Colonic mucosa (tissue), 4 donors: ENCODE measurements at regions not wholly inside any gene's neighbourhood (a gene's known extent, or its start where the extent isn't known, plus 50 kb on each side); places are given as distances from the start of the nearest gene placed in this dataset.

Experiments
- DNase-seq: peaks from one replicate; pipeline ENCODE4 v3.0.0-alpha.2; 2020
- H3K27ac ChIP-seq: fragments of 200-600 bp; one replicate; pipeline ENCODE4 v1.8.0; 2021
- H3K27me3 ChIP-seq: fragments of 200-600 bp; one replicate; pipeline ENCODE4 v1.8.0; 2021
- H3K36me3 ChIP-seq: fragments of 200-600 bp; one replicate; pipeline ENCODE4 v1.8.0; 2021
- H3K4me1 ChIP-seq: fragments of 200-600 bp; one replicate; pipeline ENCODE4 v1.8.0; 2021; ENCODE audit warnings: mild to moderate bottlenecking
- H3K4me3 ChIP-seq: fragments of 200-600 bp; one replicate; pipeline ENCODE4 v1.8.0; 2021
- H3K9ac ChIP-seq, 2 donors: one replicate each; pipeline ENCODE4 v1.7.0; 2013; ENCODE audit warnings: control low read depth in 2 of 2, low read depth in 2 of 2, low read length in 2 of 2
- H3K9me3 ChIP-seq: fragments of 200-600 bp; one replicate; pipeline ENCODE4 v1.8.0; 2021
- CTCF ChIP-seq: fragments of 200-600 bp; IDR thresholded peaks from one replicate; pipeline ENCODE4 v1.8.0; 2022; ENCODE audit warnings: antibody characterized with exemption, mild to moderate bottlenecking
- intact Hi-C: fragments of 100-400 bp; cut with DNase I; formaldehyde crosslinking; loops from one replicate; pipeline ENCODE4 v1.14.1; 2022
- donor health status: healthy.
- donor health status: DM: no; HTN: no; CAD: no.
- donor health status: DM: no; HTN: no; CAD: no.

- intact Hi-C loops, result no loop called here
- Histone ChIP-seq H3K9ac (no peak overlapping the region), H3K27me3 (no peaks in the 10 kb centered on the region), H3K4me3 (no peak overlapping the region), H3K4me1 (no peaks in the 10 kb centered on the region), H3K36me3 (no peaks in the 10 kb centered on the region), H3K27ac (no peak overlapping the region), H3K9me3 (no peaks in the 10 kb centered on the region)
- DNase-seq, result no peak
- no peak for TF ChIP-seq CTCF
Observed at GRCh38 chr11:70727899-70728620, 329.7 kb downstream of the CTTN start.

- H3K9me3 ChIP-seq, result no peaks in the 10 kb centered on the region
- H3K27ac ChIP-seq, result no peak overlapping the region
- H3K27me3 ChIP-seq, result no peaks in the 10 kb centered on the region
- H3K36me3 ChIP-seq, result no peaks in the 10 kb centered on the region
- H3K4me3 ChIP-seq, result no peak overlapping the region
- no peaks in the 10 kb centered on the region for H3K4me1 ChIP-seq
- intact Hi-C loops, result no loop called here
- no peak for TF ChIP-seq CTCF
- no peak for DNase-seq
- H3K9ac ChIP-seq, result no peak overlapping the region
Observed at GRCh38 chr11:70729949-70730348, 331.6 kb downstream of the CTTN start.

- H3K36me3 ChIP-seq, result no peaks in the 10 kb centered on the region
- H3K9me3 ChIP-seq, result no peaks in the 10 kb centered on the region
- H3K27ac ChIP-seq, result no peak overlapping the region
- no peak overlapping the region for H3K4me3 ChIP-seq
- DNase-seq, result no peak
- no peaks in the 10 kb centered on the region for H3K4me1 ChIP-seq
- no peak for TF ChIP-seq CTCF
- no peaks in the 10 kb centered on the region for H3K27me3 ChIP-seq
- no peak overlapping the region for H3K9ac ChIP-seq
- intact Hi-C loops, result no loop called here
Observed at GRCh38 chr11:70730411-70730810, 332.1 kb downstream of the CTTN start.

- Histone ChIP-seq H3K4me3 (no peak overlapping the region), H3K27ac (no peak overlapping the region), H3K4me1 (no peaks in the 10 kb centered on the region), H3K9ac (no peak overlapping the region), H3K27me3 (no peaks in the 10 kb centered on the region), H3K9me3 (no peaks in the 10 kb centered on the region), H3K36me3 (no peaks in the 10 kb centered on the region)
- intact Hi-C loops, result no loop called here
- no peak for DNase-seq
- TF ChIP-seq CTCF, result no peak
Observed at GRCh38 chr11:70731271-70732022, 333.1 kb downstream of the CTTN start.

GRCh38 chr11:70732023-70732880, 333.9 kb downstream of the CTTN start:
- Histone ChIP-seq H3K27ac (no peak overlapping the region), H3K27me3 (no peaks in the 10 kb centered on the region), H3K9me3 (no peaks in the 10 kb centered on the region), H3K9ac (no peak overlapping the region), H3K36me3 (no peaks in the 10 kb centered on the region), H3K4me1 (no peaks in the 10 kb centered on the region), H3K4me3 (no peak overlapping the region)
- DNase-seq, result no peak
- intact Hi-C loops, result no loop called here
- TF ChIP-seq CTCF, result no peak
